HuH-7.5 (cell line): ENCODE measurements at regions not wholly inside any gene's neighbourhood (a gene's known extent, or its start where the extent isn't known, plus 50 kb on each side); places are given as distances from the start of the nearest gene placed in this dataset.
"Not testable (repeated sequence)": the region's sequence is repeated elsewhere in the genome, so short reads cannot be mapped to it uniquely, and the experiment has no call there.

Experiments used
- DNase-seq: peaks from one replicate; pipeline ENCODE4 v3.0.0; 2011; ENCODE audit warnings: low spot score

GRCh38 chr12:97005174-97005573, 98.1 kb downstream of the NEDD1 start:
- no peak for DNase-seq

DNA sequence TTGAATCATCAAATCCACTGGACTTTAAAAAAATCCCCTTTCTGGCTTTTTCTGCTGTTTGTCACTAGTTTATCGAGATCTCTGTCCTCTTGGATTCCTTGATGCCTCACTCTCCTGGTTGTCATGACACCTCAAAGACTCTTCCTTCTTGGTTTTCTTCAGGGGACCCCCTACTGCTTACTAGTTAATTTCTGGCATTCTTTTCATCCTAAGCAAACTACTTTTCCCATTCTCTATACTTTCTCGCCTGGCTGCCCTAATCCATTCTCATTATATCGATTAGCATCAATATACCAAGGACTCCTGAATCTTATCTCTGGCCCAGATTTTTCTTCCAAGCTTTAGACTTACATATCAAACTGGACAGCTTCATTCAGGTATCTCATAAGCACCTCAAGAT, 98.6 kb downstream of the NEDD1 start:
- no peak for DNase-seq

DNA sequence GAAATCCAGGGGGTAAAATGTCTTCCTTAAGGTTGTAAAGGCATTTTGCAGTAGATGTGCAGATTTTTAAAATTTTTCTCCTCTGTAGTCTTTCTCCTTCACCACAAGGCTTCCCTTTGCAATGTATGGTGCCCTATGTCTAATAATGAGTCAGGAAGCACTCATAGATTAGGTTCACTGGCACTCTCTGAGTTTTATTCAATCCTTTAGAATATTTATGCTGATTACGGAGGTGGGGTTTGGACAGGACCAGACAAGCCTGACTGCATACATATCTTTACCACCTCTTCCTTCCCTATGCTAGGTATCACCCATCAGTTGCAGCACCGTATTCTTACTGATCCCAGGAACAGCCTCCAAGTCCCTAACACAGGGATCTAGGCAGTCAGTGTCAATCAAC, 99.5 kb downstream of the NEDD1 start:
- no peak for DNase-seq

DNA sequence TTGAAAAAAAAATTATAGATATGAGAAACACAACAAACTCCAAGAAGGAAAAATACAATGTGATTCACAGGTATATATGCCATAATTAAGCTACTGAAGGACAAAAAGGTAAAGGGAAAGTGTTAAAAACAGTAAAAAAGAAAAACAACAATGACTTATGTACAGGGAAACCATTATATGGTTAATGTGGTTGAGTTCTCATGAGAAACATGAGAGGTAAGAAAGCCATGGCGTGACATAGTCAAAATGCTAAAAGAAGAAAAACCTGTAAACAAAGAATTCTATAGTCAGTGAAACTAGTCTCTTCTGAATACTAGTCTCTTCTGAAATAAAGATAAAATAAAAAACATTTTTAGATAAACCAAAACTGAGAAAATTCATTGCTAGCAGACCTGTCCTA, 109.1 kb downstream of the NEDD1 start:
- DNase-seq = no peak

GRCh38 chr12:97017213-97017612, 110.2 kb downstream of the NEDD1 start:
- no peak for DNase-seq

DNA sequence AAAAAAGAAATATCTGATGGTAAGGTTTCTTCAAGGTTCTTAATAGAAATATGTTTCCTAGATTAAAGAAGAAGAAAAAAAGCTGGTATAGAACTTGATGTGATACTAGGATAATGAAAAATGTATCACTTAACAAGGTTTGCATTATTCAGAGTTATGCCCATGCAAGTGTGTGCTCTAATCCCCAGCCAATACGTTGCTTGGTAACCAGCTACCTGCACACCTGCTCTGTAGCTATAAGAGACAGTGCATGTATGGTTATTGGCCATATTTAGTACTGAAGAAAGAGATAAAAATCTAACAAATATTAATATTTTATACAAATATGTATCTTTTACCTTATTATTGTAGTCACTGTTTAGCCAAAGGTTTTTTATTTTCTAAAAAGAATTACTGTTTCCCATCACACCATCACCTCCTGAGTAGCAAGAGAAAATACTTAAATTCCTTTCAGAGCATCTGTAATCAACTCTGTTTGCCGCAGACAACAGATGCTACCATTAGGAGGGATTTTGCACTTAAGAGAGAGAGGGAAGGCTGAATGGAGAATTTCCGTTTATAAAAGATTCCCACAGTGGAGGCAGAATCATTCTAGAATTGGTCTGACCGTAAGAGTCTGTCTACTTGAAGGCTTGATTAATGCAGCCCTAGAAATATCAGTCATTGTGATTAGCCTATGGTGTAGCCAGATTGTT, 115.6 kb downstream of the NEDD1 start:
- no peak for DNase-seq

DNA sequence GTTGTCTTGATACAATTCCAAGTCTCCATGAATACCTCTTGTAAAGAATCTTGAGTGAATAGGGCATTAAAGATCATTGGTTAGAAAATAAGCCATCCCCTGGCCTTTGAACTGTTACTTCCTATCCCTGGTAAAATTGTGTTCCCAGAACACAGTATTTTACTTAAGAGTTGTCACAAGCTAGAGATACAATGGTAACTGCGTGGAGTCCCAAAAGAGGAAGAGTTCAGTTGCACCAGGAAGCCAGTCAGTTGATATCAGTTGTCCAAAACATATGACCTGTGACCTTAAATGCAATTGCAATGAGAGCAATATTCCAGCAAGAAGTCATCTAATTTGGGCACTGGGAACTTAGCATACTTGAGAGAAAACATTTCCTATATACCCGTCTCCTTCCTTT, 117.3 kb downstream of the NEDD1 start:
- no peak for DNase-seq

GRCh38 chr12:97026901-97027300, 119.8 kb downstream of the NEDD1 start:
- no peak for DNase-seq

GRCh38 chr12:97027482-97027881, 120.4 kb downstream of the NEDD1 start:
- DNase-seq = no peak

- no peak for DNase-seq
These were observed 131.1 kb downstream of the NEDD1 start for GRCh38 chr12:97038131-97038530.

DNA sequence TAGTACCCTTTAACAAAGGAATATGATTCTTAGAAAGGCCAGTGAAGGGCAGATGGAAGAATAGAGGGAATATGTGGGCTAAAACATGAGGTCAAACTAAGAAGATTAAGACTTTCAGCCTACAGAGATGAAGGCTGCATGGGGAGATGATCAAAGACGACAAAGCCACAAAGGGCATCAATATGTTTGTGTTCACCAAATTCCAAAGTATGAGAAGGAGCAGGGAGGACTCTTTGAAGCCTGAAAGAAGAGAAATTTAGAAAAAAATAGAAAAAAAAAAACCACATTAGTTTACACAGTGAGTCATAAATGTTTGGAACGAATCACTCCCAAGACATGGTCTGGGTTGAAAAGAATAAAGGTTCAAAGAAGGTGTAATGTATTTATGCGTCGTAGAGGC, 131.8 kb downstream of the NEDD1 start:
- DNase-seq = no peak

DNA sequence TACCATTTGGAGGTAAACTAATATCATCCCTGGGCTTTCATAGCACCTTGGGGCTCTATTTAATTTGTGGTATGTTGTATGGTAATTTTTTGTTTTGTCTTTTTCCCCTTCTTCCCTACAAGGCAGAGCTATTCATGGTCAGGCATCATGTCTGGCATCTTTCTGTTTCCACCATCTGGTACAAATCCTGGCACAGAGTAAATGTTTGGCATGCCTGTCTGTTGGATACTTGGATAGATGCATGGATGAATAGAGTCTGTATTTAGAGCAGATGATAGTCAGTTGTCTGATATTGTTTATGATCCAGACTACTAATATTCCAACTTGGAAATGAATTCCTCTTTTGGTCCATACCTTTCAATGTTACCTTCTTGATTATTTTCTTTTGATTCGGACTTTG, 139.8 kb downstream of the NEDD1 start:
- no peak for DNase-seq

- DNase-seq = no peak
These were observed 140.3 kb downstream of the NEDD1 start for GRCh38 chr12:97047361-97047760.

DNA sequence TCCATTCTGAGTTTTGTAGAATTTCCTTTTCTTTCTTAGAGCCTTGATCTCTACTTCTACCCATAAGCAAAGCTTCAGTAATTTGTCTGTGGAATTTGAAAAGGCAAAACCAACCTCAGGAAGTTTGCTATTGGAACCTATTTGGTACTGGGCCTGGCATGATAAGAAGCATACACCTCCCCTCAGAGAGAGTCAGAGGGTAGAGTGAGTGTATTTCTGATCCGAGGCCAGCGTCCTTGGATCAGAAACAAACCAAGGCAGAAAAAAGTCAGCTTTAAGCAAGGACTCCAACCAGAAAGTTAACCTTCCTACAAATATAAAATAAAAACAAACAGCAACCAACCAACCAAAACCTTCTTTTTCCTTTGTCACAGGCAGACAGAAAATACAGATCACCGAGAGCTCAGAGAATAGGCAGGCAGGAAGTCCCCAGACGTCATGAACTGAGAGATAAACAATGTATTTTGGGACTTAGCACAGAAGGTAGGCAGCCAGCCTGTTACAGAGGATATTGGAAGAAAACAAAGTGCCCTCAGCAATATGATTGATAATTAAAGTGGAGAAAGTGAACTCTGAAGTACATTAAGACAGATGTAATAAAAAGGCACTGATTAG, 141.5 kb downstream of the NEDD1 start:
- no peak for DNase-seq

- no peak for DNase-seq
These were observed 143.5 kb downstream of the NEDD1 start for GRCh38 chr12:97050509-97050908.

DNA sequence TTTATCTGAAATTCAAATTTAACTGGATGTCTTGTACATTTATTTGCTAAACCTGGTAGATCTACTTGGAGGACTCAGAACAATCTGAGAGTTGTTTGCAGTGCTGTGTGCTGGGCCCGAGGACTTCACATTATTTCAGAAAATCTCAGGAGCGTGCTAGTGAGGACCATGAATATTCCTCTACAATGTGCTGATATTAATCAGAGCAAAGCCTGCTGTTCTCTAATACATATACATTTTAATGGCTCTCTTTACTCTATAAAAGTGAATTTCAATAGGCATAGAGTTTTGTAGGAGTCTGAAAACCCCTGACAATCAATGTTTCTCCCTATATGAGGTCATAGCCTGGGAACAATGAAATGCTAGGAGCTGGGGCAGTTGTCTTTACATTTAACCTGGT, 144.3 kb downstream of the NEDD1 start:
- DNase-seq = no peak

DNA sequence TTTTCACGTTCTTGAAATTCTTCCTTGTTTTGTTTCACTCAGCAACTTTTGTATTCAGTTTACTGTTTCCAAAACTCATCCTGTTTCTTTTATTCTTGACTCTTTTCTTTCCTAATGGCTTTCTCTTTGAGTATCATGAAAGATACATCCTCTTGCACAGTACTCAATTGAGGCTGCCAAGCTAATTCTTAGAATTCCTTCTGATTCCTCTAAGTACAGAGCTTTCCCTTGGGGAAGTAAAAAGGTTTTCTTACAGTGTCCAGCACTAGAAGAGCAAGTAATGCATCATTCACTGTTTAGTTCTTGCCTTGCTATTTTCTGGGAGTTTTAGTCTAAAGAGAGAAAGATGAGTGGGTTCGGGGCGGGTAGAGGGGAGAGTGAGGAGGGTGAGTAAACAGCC, 154.1 kb downstream of the NEDD1 start:
- DNase-seq = no peak

- DNase-seq = no peak
These were observed 156.4 kb downstream of the NEDD1 start for GRCh38 chr12:97063292-97063935.

DNA sequence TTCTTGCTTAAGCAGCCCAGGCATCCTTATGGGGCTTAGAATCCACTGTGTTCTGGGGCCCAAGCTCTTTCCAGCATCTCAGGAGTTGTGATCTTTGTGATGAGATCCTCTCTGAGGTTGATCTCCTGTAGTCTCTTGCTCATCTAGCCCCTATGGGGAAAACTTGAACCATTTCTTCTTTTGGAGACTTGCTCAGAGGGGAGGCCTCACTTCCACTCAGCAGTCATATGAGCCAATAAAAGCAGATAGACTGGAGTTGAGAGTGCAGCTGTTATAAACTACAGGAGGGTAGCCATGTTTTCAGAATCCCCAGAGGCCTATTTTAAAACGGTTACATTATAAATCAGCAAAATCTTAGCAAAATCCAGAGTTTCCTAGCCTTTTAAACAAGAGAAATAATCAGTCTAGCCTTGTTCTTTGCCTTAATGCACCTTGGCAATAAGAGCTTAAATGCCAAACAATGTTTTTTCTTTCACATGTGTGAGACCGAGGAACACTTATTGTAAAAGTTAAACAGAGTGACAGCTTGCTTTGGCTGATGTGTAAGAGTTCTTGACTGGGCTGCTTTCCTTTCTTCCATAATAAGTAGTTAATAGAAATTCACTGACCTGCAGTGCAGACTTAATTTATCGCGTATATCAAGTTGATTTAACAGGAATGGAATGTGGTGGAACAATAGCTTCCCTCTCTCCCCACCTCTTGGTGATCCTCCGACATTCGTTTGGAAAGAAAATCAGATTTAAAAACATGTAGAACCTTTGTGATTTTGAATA, 168.3 kb downstream of the NEDD1 start:
- DNase-seq = no peak

DNA sequence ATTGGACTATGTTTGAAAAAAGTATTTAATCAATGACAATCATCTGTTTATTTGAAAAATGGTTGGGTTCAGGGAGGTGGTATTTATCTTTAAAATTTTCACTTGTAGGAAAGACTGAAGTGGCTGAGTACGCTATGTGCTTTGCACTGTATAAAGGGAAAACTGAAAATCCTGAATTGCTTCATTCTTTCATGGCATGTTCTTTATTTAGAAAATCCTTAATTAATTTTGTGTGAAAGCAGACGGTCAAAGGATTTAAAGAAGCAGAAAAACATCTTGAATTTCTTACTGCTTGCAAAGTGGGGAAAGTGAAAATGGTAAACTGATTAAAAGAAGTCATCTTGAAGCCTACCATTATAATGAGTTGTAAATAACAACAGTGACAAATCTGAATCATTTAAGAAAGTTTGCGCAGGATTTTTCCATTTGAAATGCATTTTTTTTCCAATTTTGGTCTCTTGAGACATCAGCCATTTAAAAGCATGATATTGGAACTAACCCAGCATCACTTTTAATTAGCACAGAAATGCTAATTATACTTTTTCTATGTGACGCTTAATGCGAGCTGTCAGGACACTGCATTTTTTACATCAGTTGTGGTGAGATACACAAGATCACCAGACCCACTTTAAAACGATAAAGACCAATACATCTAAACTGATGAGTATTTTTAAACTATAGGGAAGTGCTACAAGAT, 169.0 kb downstream of the NEDD1 start:
- no peak for DNase-seq

- not testable (repeated sequence) for DNase-seq
These were observed 169.9 kb downstream of the NEDD1 start for GRCh38 chr12:97076912-97077311.

GRCh38 chr12:97082029-97082428, 175.0 kb downstream of the NEDD1 start:
- DNase-seq = no peak
